Suprapubic skin (tissue), 4 donors: ENCODE measurements at regions not wholly inside any gene's neighbourhood (a gene's known extent, or its start where the extent isn't known, plus 50 kb on each side); places are given as distances from the start of the nearest gene placed in this dataset.

Source experiments
- DNase-seq, 2 donors: peaks; one replicate each; pipeline ENCODE4 v3.0.0-alpha.2; 2019; ENCODE audit warnings: low spot score in 2 of 2
- H3K27ac ChIP-seq: fragments of 200-600 bp; sonication (generic); one replicate; pipeline ENCODE4 v1.5.1; 2019
- H3K27me3 ChIP-seq: fragments of 200-600 bp; sonication (generic); one replicate; pipeline ENCODE4 v1.5.1; 2019
- H3K36me3 ChIP-seq: fragments of 200-600 bp; sonication (generic); one replicate; pipeline ENCODE4 v1.5.1; 2019
- H3K4me1 ChIP-seq: fragments of 200-600 bp; sonication (generic); one replicate; pipeline ENCODE4 v1.5.1; 2019
- H3K4me3 ChIP-seq: fragments of 200-600 bp; sonication (generic); one replicate; pipeline ENCODE4 v1.5.1; 2019; ENCODE audit warnings: mild to moderate bottlenecking
- H3K9me3 ChIP-seq: fragments of 200-600 bp; sonication (generic); one replicate; pipeline ENCODE4 v1.5.1; 2019
- EP300 ChIP-seq: sonication (generic); formaldehyde crosslinking; IDR thresholded peaks from one replicate; pipeline ENCODE4 v1.6.1; 2017; ENCODE audit warnings: antibody characterized with exemption
- POLR2A ChIP-seq, 2 donors: fragments of 450-650 bp; IDR thresholded peaks; one replicate each; pipeline ENCODE4 v1.6.1; 2017; ENCODE audit warnings: antibody characterized with exemption in 2 of 2, mild to moderate bottlenecking in 2 of 2, moderate library complexity in 2 of 2
- POLR2AphosphoS5 ChIP-seq, 3 donors: sonication (generic); formaldehyde crosslinking; IDR thresholded peaks; one replicate each; pipeline ENCODE4 v1.6.1; 2017; ENCODE audit warnings: antibody characterized with exemption in 3 of 3
- WGBS: methylation state at CpG from one replicate; pipeline ENCODE4 v1.1.5; 2018; 5-methylcytosine and 5-hydroxymethylcytosine counted together
- TF ChIP-seq, protein P1 (sequence below), 2 donors: fragments of 200-600 bp in 1 of 2; fragments of 450-650 bp in 1 of 2; sonication (generic) in 1 of 2; IDR thresholded peaks; one replicate each; pipeline ENCODE4 v1.5.1; 2016 to 2019; ENCODE audit warnings: antibody characterized with exemption in 2 of 2, mild to moderate bottlenecking in 1 of 2, moderate library complexity in 1 of 2

DNA sequence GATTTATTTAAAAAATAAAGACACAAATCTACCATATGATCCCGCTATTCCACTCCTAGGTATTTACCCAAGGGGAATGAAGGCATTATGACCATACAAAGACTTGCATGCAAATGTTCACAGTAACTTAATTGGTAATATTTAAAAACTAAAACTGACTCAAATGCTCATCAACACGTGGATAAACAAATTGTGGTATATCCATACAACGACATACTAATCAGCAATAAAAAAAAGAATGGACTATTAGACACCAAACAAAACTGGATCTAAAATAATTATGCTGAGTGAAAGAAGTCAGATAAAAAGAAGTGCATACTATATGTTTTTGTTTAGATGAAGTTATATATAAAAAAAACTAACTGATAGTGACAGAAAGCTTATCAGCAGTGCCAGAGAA lies 428.3 kb downstream of the ZEB2 start:
- no peak for DNase-seq
- H3K27me3 ChIP-seq = no peaks in the 10 kb centered on the region
- no peak overlapping the region for H3K27ac ChIP-seq
- TF ChIP-seq, protein P1, sequence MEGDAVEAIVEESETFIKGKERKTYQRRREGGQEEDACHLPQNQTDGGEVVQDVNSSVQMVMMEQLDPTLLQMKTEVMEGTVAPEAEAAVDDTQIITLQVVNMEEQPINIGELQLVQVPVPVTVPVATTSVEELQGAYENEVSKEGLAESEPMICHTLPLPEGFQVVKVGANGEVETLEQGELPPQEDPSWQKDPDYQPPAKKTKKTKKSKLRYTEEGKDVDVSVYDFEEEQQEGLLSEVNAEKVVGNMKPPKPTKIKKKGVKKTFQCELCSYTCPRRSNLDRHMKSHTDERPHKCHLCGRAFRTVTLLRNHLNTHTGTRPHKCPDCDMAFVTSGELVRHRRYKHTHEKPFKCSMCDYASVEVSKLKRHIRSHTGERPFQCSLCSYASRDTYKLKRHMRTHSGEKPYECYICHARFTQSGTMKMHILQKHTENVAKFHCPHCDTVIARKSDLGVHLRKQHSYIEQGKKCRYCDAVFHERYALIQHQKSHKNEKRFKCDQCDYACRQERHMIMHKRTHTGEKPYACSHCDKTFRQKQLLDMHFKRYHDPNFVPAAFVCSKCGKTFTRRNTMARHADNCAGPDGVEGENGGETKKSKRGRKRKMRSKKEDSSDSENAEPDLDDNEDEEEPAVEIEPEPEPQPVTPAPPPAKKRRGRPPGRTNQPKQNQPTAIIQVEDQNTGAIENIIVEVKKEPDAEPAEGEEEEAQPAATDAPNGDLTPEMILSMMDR (IDR thresholded peaks at IDR 0.05) = no peak
- TF ChIP-seq EP300 = no peak
- no peak for TF ChIP-seq POLR2AphosphoS5 (IDR thresholded peaks at IDR 0.05)
- no peak for TF ChIP-seq POLR2A (IDR thresholded peaks at IDR 0.05)
- H3K4me1 ChIP-seq = no peaks in the 10 kb centered on the region
- WGBS = 97% methylated on average over 3 of the region's 3 CpGs
- H3K4me3 ChIP-seq = no peak overlapping the region
- H3K36me3 ChIP-seq = no peaks in the 10 kb centered on the region
- H3K9me3 ChIP-seq = no peaks in the 10 kb centered on the region

DNA sequence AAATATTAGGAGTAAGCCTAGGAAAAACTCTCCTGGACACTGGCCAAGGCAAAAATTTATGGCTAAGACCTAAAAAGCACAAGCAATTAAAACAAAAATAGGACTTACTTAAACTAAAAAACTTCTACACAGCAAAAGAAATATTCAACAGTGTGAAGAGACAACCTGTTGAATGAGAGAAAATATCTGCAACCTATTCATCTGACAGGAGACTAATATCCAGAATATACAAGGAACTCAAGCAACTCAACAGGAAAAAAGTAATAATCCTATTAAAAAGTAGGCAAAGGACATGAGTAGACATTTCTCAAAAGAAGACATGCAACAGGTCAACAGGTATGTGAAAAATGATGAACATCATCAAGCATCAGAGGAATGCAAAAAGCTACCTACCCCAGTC lies 431.1 kb downstream of the ZEB2 start:
- no peak overlapping the region for H3K27ac ChIP-seq
- no peaks in the 10 kb centered on the region for H3K27me3 ChIP-seq
- no peaks in the 10 kb centered on the region for H3K4me1 ChIP-seq
- no peaks in the 10 kb centered on the region for H3K9me3 ChIP-seq
- no peaks in the 10 kb centered on the region for H3K36me3 ChIP-seq
- no peak overlapping the region for H3K4me3 ChIP-seq
- TF ChIP-seq EP300 = no peak
- TF ChIP-seq, protein P1 (IDR thresholded peaks at IDR 0.05) = no peak
- no peak for TF ChIP-seq POLR2AphosphoS5 (IDR thresholded peaks at IDR 0.05)
- no peak for TF ChIP-seq POLR2A (IDR thresholded peaks at IDR 0.05)
- DNase-seq = no peak

DNA sequence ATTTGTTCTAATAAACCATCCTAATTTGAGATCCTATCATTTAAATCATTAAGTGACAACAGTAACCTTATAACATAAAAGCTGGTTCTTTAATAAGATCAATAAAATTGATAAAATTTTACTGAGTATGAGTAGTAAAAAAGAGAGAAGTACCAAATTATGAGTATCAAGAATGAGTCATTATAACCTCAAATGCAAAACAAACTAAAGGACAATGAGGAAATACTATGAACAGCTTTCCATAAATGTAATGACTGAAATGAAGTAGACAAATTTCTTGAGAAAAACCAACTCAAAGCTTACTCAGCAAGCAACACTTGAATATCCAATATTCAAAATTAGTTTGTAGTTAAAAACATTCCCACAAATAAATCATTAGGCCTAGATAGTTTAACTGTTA lies 433.0 kb downstream of the ZEB2 start:
- H3K4me1 ChIP-seq = no peaks in the 10 kb centered on the region
- no peak overlapping the region for H3K4me3 ChIP-seq
- no peak for DNase-seq
- H3K36me3 ChIP-seq = no peaks in the 10 kb centered on the region
- no peaks in the 10 kb centered on the region for H3K27me3 ChIP-seq
- TF ChIP-seq EP300 (no peak), POLR2AphosphoS5 (IDR thresholded peaks at IDR 0.05) (no peak), POLR2A (IDR thresholded peaks at IDR 0.05) (no peak)
- TF ChIP-seq, protein P1 (IDR thresholded peaks at IDR 0.05) = no peak
- no peak overlapping the region for H3K27ac ChIP-seq
- no peaks in the 10 kb centered on the region for H3K9me3 ChIP-seq

DNA sequence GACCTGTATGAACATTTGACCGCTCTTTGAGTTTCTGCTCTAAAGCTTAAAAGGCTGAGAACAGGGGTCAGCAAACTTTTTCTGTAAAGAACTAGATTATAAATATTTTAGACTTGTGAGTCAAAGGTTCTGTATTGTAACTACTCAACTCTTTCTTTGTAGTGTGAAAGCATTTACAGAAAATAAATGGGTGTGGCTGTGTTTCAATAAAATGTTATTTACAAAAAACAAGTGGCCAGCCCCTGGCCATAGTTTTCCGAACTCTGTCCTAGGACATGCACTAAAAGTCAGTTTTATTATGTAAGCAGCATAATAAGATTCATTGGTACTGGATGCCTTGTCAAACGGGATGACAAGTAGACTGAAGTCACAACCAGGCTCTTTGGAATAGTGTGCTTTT lies 434.9 kb downstream of the ZEB2 start:
- Histone ChIP-seq H3K9me3 (no peaks in the 10 kb centered on the region), H3K4me1 (no peaks in the 10 kb centered on the region), H3K27me3 (no peaks in the 10 kb centered on the region), H3K4me3 (no peak overlapping the region), H3K27ac (no peak overlapping the region), H3K36me3 (no peaks in the 10 kb centered on the region)
- WGBS = 83% methylated on average over 3 of the region's 3 CpGs
- no peak for DNase-seq
- TF ChIP-seq POLR2AphosphoS5 (IDR thresholded peaks at IDR 0.05) (no peak), POLR2A (IDR thresholded peaks at IDR 0.05) (no peak)

DNA sequence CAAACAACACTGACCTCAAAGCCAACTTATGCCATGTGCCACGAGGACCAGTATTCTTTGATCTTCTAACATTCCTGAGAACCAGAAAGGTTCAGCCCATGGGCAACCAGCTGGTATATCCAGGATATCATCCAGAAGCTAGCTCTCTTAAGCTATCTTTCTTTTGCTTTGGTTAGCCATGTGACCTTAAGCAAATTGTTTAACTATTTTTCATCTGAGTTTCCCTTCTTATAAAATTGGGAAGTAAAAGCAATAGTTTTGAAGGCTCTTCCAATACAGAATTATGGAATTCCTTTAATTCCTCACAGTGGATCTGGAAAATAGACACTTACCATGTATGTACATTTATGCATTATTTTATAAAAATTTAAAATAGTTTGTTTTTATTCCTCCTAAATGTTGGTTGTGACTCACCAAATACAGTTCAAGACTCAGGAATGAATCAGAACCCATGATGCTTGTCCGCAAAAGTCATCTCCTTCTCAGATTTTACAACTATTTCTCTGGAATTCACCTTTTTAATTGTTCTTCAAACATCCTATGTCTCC lies 435.7 kb downstream of the ZEB2 start:
- Histone ChIP-seq H3K27ac (no peak overlapping the region), H3K4me1 (no peaks in the 10 kb centered on the region), H3K4me3 (no peak overlapping the region), H3K27me3 (no peaks in the 10 kb centered on the region), H3K9me3 (no peaks in the 10 kb centered on the region), H3K36me3 (no peaks in the 10 kb centered on the region)
- DNase-seq = no peak
- TF ChIP-seq EP300 = no peak
- no peak for TF ChIP-seq POLR2A (IDR thresholded peaks at IDR 0.05)
- TF ChIP-seq POLR2AphosphoS5 (IDR thresholded peaks at IDR 0.05) = no peak
- TF ChIP-seq, protein P1 (IDR thresholded peaks at IDR 0.05) = no peak
- 88% methylated on average over 2 of the region's 2 CpGs for WGBS

DNA sequence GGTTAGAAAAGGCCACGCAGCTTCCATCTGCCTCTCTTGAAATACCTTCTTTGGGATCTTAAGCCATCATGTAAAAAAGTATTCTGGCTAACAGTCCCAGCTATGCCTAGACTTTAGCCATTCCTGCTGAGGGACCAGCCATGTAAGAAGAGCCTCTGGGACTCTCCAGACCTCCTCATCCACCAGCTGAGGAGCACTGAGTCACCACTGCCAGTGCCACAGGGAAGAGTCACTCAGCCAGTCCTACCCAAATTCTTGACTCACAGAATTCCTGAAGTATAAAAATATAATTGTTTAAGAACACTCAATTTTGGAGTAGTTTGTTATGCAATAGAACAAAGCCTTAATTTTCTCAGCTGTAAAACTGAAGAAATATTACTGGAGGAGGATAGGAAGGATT lies 436.7 kb downstream of the ZEB2 start:
- H3K27me3 ChIP-seq = no peaks in the 10 kb centered on the region
- no peak for DNase-seq
- H3K9me3 ChIP-seq = no peaks in the 10 kb centered on the region
- no peak overlapping the region for H3K27ac ChIP-seq
- WGBS = 100% methylated on average over 1 of the region's 1 CpG
- no peak overlapping the region for H3K4me3 ChIP-seq
- no peak for TF ChIP-seq EP300
- TF ChIP-seq POLR2A (IDR thresholded peaks at IDR 0.05) = no peak
- no peak for TF ChIP-seq POLR2AphosphoS5 (IDR thresholded peaks at IDR 0.05)
- TF ChIP-seq, protein P1 (IDR thresholded peaks at IDR 0.05) = no peak
- H3K4me1 ChIP-seq = peaks cover 2% of the 10 kb centered on the region
- no peaks in the 10 kb centered on the region for H3K36me3 ChIP-seq
